ENCODE measurements at regions not wholly inside any gene's neighbourhood (a gene's known extent, or its start where the extent isn't known, plus 50 kb on each side); places are given as distances from the start of the nearest gene placed in this dataset.

DNA sequence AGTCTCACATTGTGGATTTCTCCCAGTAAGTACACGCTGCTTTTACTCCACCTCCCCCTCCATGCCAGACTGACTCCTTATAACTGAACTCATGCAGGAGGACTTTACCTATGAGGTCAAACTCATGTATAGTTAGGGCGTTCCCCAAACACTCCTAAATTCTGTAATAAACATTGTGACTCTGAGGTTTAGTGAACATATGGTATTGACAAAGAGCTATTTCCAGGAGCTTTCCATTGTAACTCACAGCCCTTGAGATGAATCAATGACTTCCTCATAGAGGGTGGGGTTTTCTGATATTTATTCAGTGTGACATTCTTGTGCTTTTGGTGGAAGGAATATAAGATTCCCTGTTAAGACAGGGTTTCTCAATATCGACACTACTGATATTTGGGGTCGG is 337.4 kb upstream of the SLC14A2 start:
- TF ChIP-seq, protein P1, sequence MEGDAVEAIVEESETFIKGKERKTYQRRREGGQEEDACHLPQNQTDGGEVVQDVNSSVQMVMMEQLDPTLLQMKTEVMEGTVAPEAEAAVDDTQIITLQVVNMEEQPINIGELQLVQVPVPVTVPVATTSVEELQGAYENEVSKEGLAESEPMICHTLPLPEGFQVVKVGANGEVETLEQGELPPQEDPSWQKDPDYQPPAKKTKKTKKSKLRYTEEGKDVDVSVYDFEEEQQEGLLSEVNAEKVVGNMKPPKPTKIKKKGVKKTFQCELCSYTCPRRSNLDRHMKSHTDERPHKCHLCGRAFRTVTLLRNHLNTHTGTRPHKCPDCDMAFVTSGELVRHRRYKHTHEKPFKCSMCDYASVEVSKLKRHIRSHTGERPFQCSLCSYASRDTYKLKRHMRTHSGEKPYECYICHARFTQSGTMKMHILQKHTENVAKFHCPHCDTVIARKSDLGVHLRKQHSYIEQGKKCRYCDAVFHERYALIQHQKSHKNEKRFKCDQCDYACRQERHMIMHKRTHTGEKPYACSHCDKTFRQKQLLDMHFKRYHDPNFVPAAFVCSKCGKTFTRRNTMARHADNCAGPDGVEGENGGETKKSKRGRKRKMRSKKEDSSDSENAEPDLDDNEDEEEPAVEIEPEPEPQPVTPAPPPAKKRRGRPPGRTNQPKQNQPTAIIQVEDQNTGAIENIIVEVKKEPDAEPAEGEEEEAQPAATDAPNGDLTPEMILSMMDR (optimal IDR thresholded peaks at IDR 0.05 in 1 of 3, IDR thresholded peaks at IDR 0.05 in 1 of 3, conservative IDR thresholded peaks at IDR 0.05 in 1 of 3; ENCODE audit: extremely low read depth in 1 of 3, insufficient read depth in 2 of 3, low read length in 3 of 3) = no peak
- TF ChIP-seq EZH2 (IDR thresholded peaks at IDR 0.05; ENCODE audit: low read length) = no peak
